GM12878 (cell line): ENCODE measurements at regions not wholly inside any gene's neighbourhood (a gene's known extent, or its start where the extent isn't known, plus 50 kb on each side); places are given as distances from the start of the nearest gene placed in this dataset.

ENCODE experiments used
- ATAC-seq: fragments of 200-7000 bp; cut with Tn5 transposase; 3 replicates; pipeline ENCODE4 v1.9.1; 2020; ENCODE audit warnings: mild to moderate bottlenecking, moderate library complexity
- BruUV-seq: library from RNA; stranded (reverse); fragments of 400-500 nt; replicated peaks from 2 replicates; lab custom pipeline; 2021; lab: Mats Ljungman, UMichigan
- CTCF ChIA-PET: fragments of 300-600 bp; sonication (Branson Sonifier 250); formaldehyde crosslinking; extraction: SDS; loops from one replicate; lab custom pipeline; 2021; ENCODE audit warnings: inconsistent platforms; lab: Yijun Ruan, JAX
- POLR2A ChIA-PET: fragments of 350-600 bp; formaldehyde crosslinking; extraction: SDS; loops from one replicate; lab custom pipeline; 2021; ENCODE audit warnings: inconsistent platforms; lab: Charles Lee
- RAD21 ChIA-PET: fragments of 300-600 bp; sonication (Branson Sonifier 250); formaldehyde crosslinking; loops from one replicate; lab custom pipeline; 2023; ENCODE audit warnings: antibody characterized with exemption; ENCODE audit not compliant: unreplicated experiment; lab: Charles Lee
- SMC1A ChIA-PET: fragments of 300-600 bp; sonication (Branson Sonifier 250); formaldehyde crosslinking; loops from one replicate; lab custom pipeline; 2023; ENCODE audit not compliant: unreplicated experiment, uncharacterized antibody; lab: Charles Lee
- DNase-seq: peaks from one replicate; pipeline ENCODE4 v3.0.0-alpha.2; 2011; ENCODE audit warnings: low read depth, low spot score
- FAIRE-seq: peaks from 3 replicates; lab custom pipeline; 2011; peaks lifted over from hg19 to GRCh38; lab: Jason Lieb, UNC
- H2AFZ ChIP-seq: 2 replicates; pipeline ENCODE4 v1.6.0; 2011; ENCODE audit warnings: low read depth, low read length, control low read depth; ENCODE audit not compliant: control insufficient read depth
- H3K27ac ChIP-seq: 2 replicates; pipeline ENCODE4 v1.5.1; 2011; ENCODE audit warnings: control low read depth; ENCODE audit not compliant: control insufficient read depth, insufficient read depth
- H3K27me3 ChIP-seq, 2 experiments: replicated peaks in 1 of 2; 2 replicates each; pipeline versions ENCODE4 v1.6.0 to v1.6.1; 2011; ENCODE audit warnings: low read length in 1 of 2; ENCODE audit not compliant: control insufficient read depth in 2 of 2, insufficient read depth in 2 of 2
- H3K36me3 ChIP-seq, 2 experiments: 2 replicates each; pipeline ENCODE4 v1.5.1; 2011; ENCODE audit warnings: low read length in 1 of 2; ENCODE audit not compliant: control insufficient read depth in 2 of 2, insufficient read depth in 2 of 2
- H3K4me1 ChIP-seq: 2 replicates; pipeline ENCODE4 v1.6.1; 2011; ENCODE audit warnings: mild to moderate bottlenecking, low read length, moderate library complexity, mixed read lengths; ENCODE audit not compliant: control insufficient read depth, insufficient read depth
- H3K4me2 ChIP-seq: 2 replicates; pipeline ENCODE4 v1.6.0; 2011; ENCODE audit warnings: control low read depth; ENCODE audit not compliant: control insufficient read depth, insufficient read depth
- H3K4me3 ChIP-seq: fragments of 200-600 bp; sonication (generic); 2 replicates; pipeline ENCODE4 v1.5.1; 2016
- H3K79me2 ChIP-seq: 2 replicates; pipeline ENCODE4 v1.6.0; 2011; ENCODE audit warnings: low read length; ENCODE audit not compliant: control insufficient read depth, insufficient read depth
- H3K9ac ChIP-seq: 2 replicates; pipeline ENCODE4 v1.8.0; 2011; ENCODE audit warnings: low read length, control low read depth, mixed read lengths; ENCODE audit not compliant: control insufficient read depth, insufficient read depth
- H3K9me3 ChIP-seq: replicated peaks from 3 replicates; pipeline ENCODE4 v1.5.1; 2011; ENCODE audit warnings: mild to moderate bottlenecking, low read length; ENCODE audit not compliant: control insufficient read depth, insufficient read depth
- H4K20me1 ChIP-seq: 2 replicates; pipeline ENCODE4 v1.6.0; 2011; ENCODE audit not compliant: control insufficient read depth, insufficient read depth
- BCL11A ChIP-seq: IDR thresholded peaks from 2 replicates; pipeline ENCODE4 v1.6.1; 2011; ENCODE audit warnings: low read depth, low read length
- BCLAF1 ChIP-seq: fragments of 450-650 bp; IDR thresholded peaks from 2 replicates; pipeline ENCODE4 v1.6.1; 2017; ENCODE audit warnings: antibody characterized with exemption, mild to moderate bottlenecking, moderate library complexity
- BRCA1 ChIP-seq: IDR thresholded peaks from 2 replicates; pipeline ENCODE4 v1.6.1; 2011; ENCODE audit warnings: low read depth, low read length, improper control_type of control experiment
- CHD4 ChIP-seq: fragments of 200-600 bp; sonication (generic); IDR thresholded peaks from 2 replicates; pipeline ENCODE4 v1.6.1; 2016; ENCODE audit warnings: mild to moderate bottlenecking
- CREM ChIP-seq: IDR thresholded peaks from 2 replicates; pipeline ENCODE4 v1.6.1; 2014; ENCODE audit warnings: antibody characterized with exemption, low read depth
- FOS ChIP-seq: IDR thresholded peaks from 3 replicates; pipeline ENCODE4 v1.6.1; 2011; ENCODE audit warnings: borderline replicate concordance; ENCODE audit not compliant: insufficient read length; ENCODE audit errors: extremely low read depth
- MAX ChIP-seq: IDR thresholded peaks from 2 replicates; pipeline ENCODE4 v1.6.1; 2012; ENCODE audit warnings: low read depth, low read length, improper control_type of control experiment
- MEF2A ChIP-seq: IDR thresholded peaks from 2 replicates; pipeline ENCODE4 v1.6.1; 2011; ENCODE audit warnings: low read depth, mild to moderate bottlenecking, low read length, moderate library complexity; ENCODE audit not compliant: insufficient read depth
- MTA2 ChIP-seq: fragments of 450-650 bp; IDR thresholded peaks from 2 replicates; pipeline ENCODE4 v1.6.1; 2016; ENCODE audit warnings: low read depth, mild to moderate bottlenecking, moderate library complexity
- NFXL1 ChIP-seq: fragments of 450-650 bp; IDR thresholded peaks from 2 replicates; pipeline ENCODE4 v1.6.1; 2017; ENCODE audit warnings: antibody characterized with exemption, mild to moderate bottlenecking, borderline replicate concordance
- NFYA ChIP-seq: IDR thresholded peaks from 2 replicates; pipeline ENCODE4 v1.6.1; 2011; ENCODE audit warnings: low read depth, mild to moderate bottlenecking, low read length, improper control_type of control experiment, borderline replicate concordance
- NFYB ChIP-seq: IDR thresholded peaks from 2 replicates; pipeline ENCODE4 v1.6.1; 2011; ENCODE audit warnings: low read depth, mild to moderate bottlenecking, low read length, improper control_type of control experiment, moderate library complexity; ENCODE audit not compliant: insufficient read depth
- PBX3 ChIP-seq: IDR thresholded peaks from 2 replicates; pipeline ENCODE4 v1.6.1; 2011; ENCODE audit warnings: mild to moderate bottlenecking, low read depth, low read length, moderate library complexity; ENCODE audit not compliant: insufficient replicate concordance
- RBBP5 ChIP-seq: fragments of 200-600 bp; sonication (generic); conservative IDR thresholded peaks from 2 replicates; pipeline ENCODE4 v1.6.1; 2016
- RUNX3 ChIP-seq: IDR thresholded peaks from 2 replicates; pipeline ENCODE4 v1.6.1; 2012; ENCODE audit warnings: low read length, inconsistent platforms
- SMAD5 ChIP-seq: IDR thresholded peaks from 2 replicates; pipeline ENCODE4 v1.6.1; 2016; ENCODE audit warnings: antibody characterized with exemption, low read depth
- SRF ChIP-seq, 2 experiments: IDR thresholded peaks; 2 replicates each; pipeline ENCODE4 v1.6.1; 2011; ENCODE audit warnings: low read depth in 2 of 2, low read length in 2 of 2, mild to moderate bottlenecking in 1 of 2, moderate library complexity in 1 of 2
- TAF1 ChIP-seq: IDR thresholded peaks from 2 replicates; pipeline ENCODE4 v1.6.1; 2011; ENCODE audit warnings: mild to moderate bottlenecking, low read depth, low read length, borderline replicate concordance
- ZNF384 ChIP-seq: IDR thresholded peaks from 2 replicates; pipeline ENCODE4 v1.6.1; 2012; ENCODE audit warnings: low read depth, mild to moderate bottlenecking, low read length, improper control_type of control experiment, borderline replicate concordance
- ZSCAN29 ChIP-seq: fragments of 450-650 bp; IDR thresholded peaks from 2 replicates; pipeline ENCODE4 v1.6.1; 2017; ENCODE audit warnings: mild to moderate bottlenecking, moderate library complexity
- WGBS: methylation state at CpG from one replicate; pipeline ENCODE4 v1.1.6; 2016; ENCODE audit warnings: low lambda C conversion rate; ENCODE audit not compliant: insufficient replicate concordance, insufficient coverage; ENCODE audit errors: missing lambda C conversion rate; 5-methylcytosine and 5-hydroxymethylcytosine counted together
- in situ Hi-C: fragments of 300-500 bp; cut with MboI; formaldehyde crosslinking; loops from 9 replicates; pipeline ENCODE4 v1.14.3; 2018; ENCODE audit warnings: mixed read lengths
- intact Hi-C: fragments of 100-400 bp; cut with micrococcal nuclease; formaldehyde crosslinking; loops from one replicate; pipeline ENCODE4 v1.14.2; 2022; ENCODE audit not compliant: unreplicated experiment

DNA sequence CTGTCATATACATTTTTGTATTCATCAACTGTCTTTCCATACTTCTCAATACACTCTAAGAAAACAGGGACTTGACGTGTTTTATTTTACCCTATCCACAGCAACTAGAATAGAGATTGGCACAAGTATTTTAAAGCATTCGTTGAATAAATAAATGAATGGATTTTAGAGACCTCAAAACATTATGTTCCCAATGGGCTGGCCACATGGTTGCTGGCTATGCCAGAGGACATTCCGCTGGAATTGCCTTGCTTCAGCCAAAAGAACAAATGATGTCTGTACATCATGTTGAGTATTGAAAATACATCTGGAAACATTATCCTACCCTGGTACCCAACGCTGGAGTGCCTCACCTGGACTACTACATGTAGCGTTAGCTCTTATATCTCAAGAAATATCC is 132.8 kb upstream of the RAP1B start:
- Histone ChIP-seq H3K9ac (no peak overlapping the region), H3K4me1 (peaks cover 24% of the 10 kb centered on the region), H3K9me3 (peaks cover 7% of the 10 kb centered on the region), H3K27me3 (no peaks in the 10 kb centered on the region), H3K4me3 (no peak overlapping the region), H3K79me2 (no peaks in the 10 kb centered on the region)
- ChIA-PET CTCF (interaction anchor here (1.5 kb wide), 1 partner anchor 117 kb away, joined by 3 read pairs; no protein-coding TSS in a partner anchor), SMC1A (interaction anchor here (0.9 to 3.3 kb wide), 3 partner anchors 11 to 35 kb away, joined by 3 to 28 read pairs (median 9); no protein-coding TSS in a partner anchor), POLR2A (interaction anchor here (0.9 kb wide), 1 partner anchor 27 kb away, joined by 4 read pairs; no protein-coding TSS in a partner anchor), RAD21 (interaction anchor here (1.1 kb wide), 1 partner anchor 61 kb away, joined by 3 read pairs; no protein-coding TSS in a partner anchor)
- 98% methylated on average over 5 of the region's 5 CpGs for WGBS
- DNase-seq (no peak), ATAC-seq (no peak)
- intact Hi-C loops: no loop called here
- no peak for TF ChIP-seq RUNX3
- TF ChIP-seq MTA2: no peak
- TF ChIP-seq BCL11A: no peak
- TF ChIP-seq PBX3: no peak
- no peak for TF ChIP-seq TAF1
- TF ChIP-seq BCLAF1: no peak
- TF ChIP-seq NFYA: no peak
- TF ChIP-seq NFXL1: no peak
- no peak for TF ChIP-seq CREM
- no peak for TF ChIP-seq BRCA1
- TF ChIP-seq NFYB: no peak
- no peak for TF ChIP-seq SRF (IDR thresholded peaks at IDR 0.05; ENCODE audit: low read depth in 2 of 2, low read length in 2 of 2)
- TF ChIP-seq RBBP5: no peak
- TF ChIP-seq ZSCAN29: no peak
- no peak for TF ChIP-seq ZNF384
- no peak for TF ChIP-seq MAX
- TF ChIP-seq FOS: no peak
- no peak for TF ChIP-seq SMAD5
- no peak for TF ChIP-seq MEF2A
- no peak for TF ChIP-seq CHD4
- TF ChIP-seq, all 136 proteins: peak for 0
- Histone ChIP-seq H3K27ac (no peak overlapping the region), H3K36me3 (no peaks in the 10 kb centered on the region), H2AFZ (no peak overlapping the region), H3K4me2 (no peak overlapping the region), H4K20me1 (no peaks in the 10 kb centered on the region)
- in situ Hi-C loops: no loop called here
- FAIRE-seq: no peak
- BruUV-seq: no TSS peak
